HEK293 (cell line): ENCODE measurements at regions not wholly inside any gene's neighbourhood (a gene's known extent, or its start where the extent isn't known, plus 50 kb on each side); places are given as distances from the start of the nearest gene placed in this dataset.

Experiments used
- CTCF ChIA-PET: fragments of 350-600 bp; formaldehyde crosslinking; extraction: SDS; loops from one replicate; lab custom pipeline; 2021; ENCODE audit warnings: antibody characterized with exemption; lab: Yijun Ruan, JAX
- POLR2A ChIA-PET: fragments of 300-600 bp; formaldehyde crosslinking; extraction: SDS; loops from one replicate; lab custom pipeline; 2020; ENCODE audit warnings: antibody characterized with exemption, inconsistent platforms; lab: Yijun Ruan, JAX
- H3K27ac ChIP-seq: fragments of 200-500 bp; sonication (Bioruptor generic); 2 replicates; pipeline ENCODE4 v1.5.1; 2014; ENCODE audit warnings: low read depth, low read length, control low read depth, inconsistent platforms; ENCODE audit errors: extremely low read depth
- H3K36me3 ChIP-seq, 2 experiments: fragments of 200-500 bp in 1 of 2; sonication (Bioruptor generic) in 1 of 2; 1 replicate in 1 of 2; 2 replicates in 1 of 2; pipeline ENCODE4 v1.5.1; 2014 to 2017; ENCODE audit warnings: inconsistent platforms in 2 of 2, low read length in 2 of 2; ENCODE audit not compliant: control insufficient read depth in 2 of 2, insufficient read depth in 1 of 2
- H3K4me1 ChIP-seq: fragments of 200-500 bp; sonication (Bioruptor generic); 2 replicates; pipeline ENCODE4 v1.5.1; 2014; ENCODE audit warnings: mild to moderate bottlenecking, low read length, inconsistent platforms; ENCODE audit not compliant: control insufficient read depth, insufficient read depth
- H3K4me3 ChIP-seq: 2 replicates; pipeline ENCODE4 v1.5.1; 2011; ENCODE audit warnings: low read depth, mild to moderate bottlenecking, control low read depth, low read length, moderate library complexity
- H3K9me3 ChIP-seq: fragments of 200-500 bp; sonication (Bioruptor generic); 2 replicates; pipeline ENCODE4 v1.5.1; 2014; ENCODE audit warnings: low read depth, low read length, inconsistent platforms; ENCODE audit not compliant: control insufficient read depth, insufficient read depth
- BCL11B ChIP-seq: fragments of 450-650 bp; formaldehyde crosslinking; IDR thresholded peaks from 2 replicates; pipeline ENCODE4 v1.5.1; 2016; ENCODE audit warnings: low read depth, missing biosample characterization, missing genetic modification characterization
- BCL6B ChIP-seq: fragments of 450-650 bp; formaldehyde crosslinking; IDR thresholded peaks from 2 replicates; pipeline ENCODE4 v1.5.1; 2017; ENCODE audit warnings: missing biosample characterization, missing genetic modification characterization
- GLI4 ChIP-seq: fragments of 450-650 bp; formaldehyde crosslinking; IDR thresholded peaks from 2 replicates; pipeline ENCODE4 v1.5.1; 2016; ENCODE audit warnings: missing biosample characterization, missing genetic modification characterization
- KLF16 ChIP-seq: fragments of 450-650 bp; formaldehyde crosslinking; IDR thresholded peaks from 2 replicates; pipeline ENCODE4 v1.5.1; 2017; ENCODE audit warnings: missing biosample characterization, missing genetic modification characterization
- PRDM6 ChIP-seq: fragments of 450-650 bp; formaldehyde crosslinking; IDR thresholded peaks from 2 replicates; pipeline ENCODE4 v1.5.1; 2017; ENCODE audit warnings: missing biosample characterization, missing genetic modification characterization
- ZBTB1 ChIP-seq: fragments of 450-650 bp; formaldehyde crosslinking; IDR thresholded peaks from 2 replicates; pipeline ENCODE4 v1.5.1; 2016; ENCODE audit warnings: missing biosample characterization, missing genetic modification characterization
- ZBTB26 ChIP-seq: fragments of 450-650 bp; formaldehyde crosslinking; optimal IDR thresholded peaks from 2 replicates; pipeline ENCODE3; 2016; ENCODE audit warnings: missing biosample characterization, mild to moderate bottlenecking, missing genetic modification characterization
- ZEB2 ChIP-seq: fragments of 450-650 bp; formaldehyde crosslinking; IDR thresholded peaks from 2 replicates; pipeline ENCODE4 v1.5.1; 2016; ENCODE audit warnings: missing biosample characterization, missing genetic modification characterization
- ZIC2 ChIP-seq: fragments of 450-650 bp; formaldehyde crosslinking; IDR thresholded peaks from 2 replicates; pipeline ENCODE4 v1.5.1; 2016; ENCODE audit warnings: missing biosample characterization, missing genetic modification characterization
- ZNF2 ChIP-seq: fragments of 450-650 bp; formaldehyde crosslinking; IDR thresholded peaks from 2 replicates; pipeline ENCODE4 v1.5.1; 2016; ENCODE audit warnings: missing biosample characterization, missing genetic modification characterization
- ZNF266 ChIP-seq: fragments of 450-650 bp; formaldehyde crosslinking; IDR thresholded peaks from 2 replicates; pipeline ENCODE4 v1.5.1; 2016; ENCODE audit warnings: missing biosample characterization, missing genetic modification characterization, low read depth
- ZNF707 ChIP-seq: fragments of 450-650 bp; formaldehyde crosslinking; IDR thresholded peaks from 2 replicates; pipeline ENCODE4 v1.5.1; 2016; ENCODE audit warnings: missing biosample characterization, missing genetic modification characterization
- ZNF747 ChIP-seq: fragments of 450-650 bp; formaldehyde crosslinking; IDR thresholded peaks from 2 replicates; pipeline ENCODE4 v1.5.1; 2016; ENCODE audit warnings: missing biosample characterization, missing genetic modification characterization
- ZNF843 ChIP-seq: fragments of 450-650 bp; formaldehyde crosslinking; IDR thresholded peaks from 2 replicates; pipeline ENCODE4 v1.5.1; 2016; ENCODE audit warnings: missing biosample characterization, missing genetic modification characterization
- TF ChIP-seq, protein P1 (sequence below): fragments of 450-650 bp; formaldehyde crosslinking; IDR thresholded peaks from 2 replicates; pipeline ENCODE4 v1.5.1; 2016; ENCODE audit warnings: missing biosample characterization, missing genetic modification characterization
- TF ChIP-seq, protein P2 (sequence below): fragments of 450-650 bp; formaldehyde crosslinking; IDR thresholded peaks from 2 replicates; pipeline ENCODE4 v1.5.1; 2016; ENCODE audit warnings: missing biosample characterization, missing genetic modification characterization
- TF ChIP-seq, protein P3 (sequence below): fragments of 450-650 bp; formaldehyde crosslinking; IDR thresholded peaks from 2 replicates; pipeline ENCODE4 v1.5.1; 2016; ENCODE audit warnings: missing biosample characterization, missing genetic modification characterization, low read depth
- TF ChIP-seq, protein P4 (sequence below): fragments of 450-650 bp; formaldehyde crosslinking; IDR thresholded peaks from 2 replicates; pipeline ENCODE4 v1.5.1; 2016; ENCODE audit warnings: missing biosample characterization, missing genetic modification characterization

DNA sequence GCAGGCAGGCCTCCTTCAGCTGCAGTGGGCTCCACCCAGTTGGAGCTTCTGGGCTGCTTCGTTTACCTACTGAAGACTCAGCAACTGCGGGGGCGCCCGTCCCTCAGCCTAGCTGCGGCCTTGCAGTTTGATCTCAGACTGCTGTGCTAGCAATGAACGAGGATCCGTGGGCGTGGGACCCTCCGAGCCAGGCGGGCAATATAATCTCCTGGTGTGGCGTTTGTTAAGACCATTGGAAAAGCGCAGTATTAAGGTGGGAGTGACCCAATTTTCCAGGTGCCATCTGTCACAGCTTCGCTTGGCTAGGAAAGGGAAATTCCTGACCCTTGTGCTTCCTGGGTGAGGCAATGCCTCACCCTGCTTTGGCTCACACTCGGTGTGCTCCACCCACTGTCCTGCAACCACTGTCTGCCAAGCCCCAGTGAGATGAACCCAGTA, 159.2 kb upstream of the FOXP2 start:
- TF ChIP-seq ZNF843 (tag by site-specific recombination) = no peak
- TF ChIP-seq ZEB2 (tag by site-specific recombination) = no peak
- no peak for TF ChIP-seq ZBTB1 (tag by site-specific recombination)
- TF ChIP-seq ZNF747 = no peak
- TF ChIP-seq, protein P1, sequence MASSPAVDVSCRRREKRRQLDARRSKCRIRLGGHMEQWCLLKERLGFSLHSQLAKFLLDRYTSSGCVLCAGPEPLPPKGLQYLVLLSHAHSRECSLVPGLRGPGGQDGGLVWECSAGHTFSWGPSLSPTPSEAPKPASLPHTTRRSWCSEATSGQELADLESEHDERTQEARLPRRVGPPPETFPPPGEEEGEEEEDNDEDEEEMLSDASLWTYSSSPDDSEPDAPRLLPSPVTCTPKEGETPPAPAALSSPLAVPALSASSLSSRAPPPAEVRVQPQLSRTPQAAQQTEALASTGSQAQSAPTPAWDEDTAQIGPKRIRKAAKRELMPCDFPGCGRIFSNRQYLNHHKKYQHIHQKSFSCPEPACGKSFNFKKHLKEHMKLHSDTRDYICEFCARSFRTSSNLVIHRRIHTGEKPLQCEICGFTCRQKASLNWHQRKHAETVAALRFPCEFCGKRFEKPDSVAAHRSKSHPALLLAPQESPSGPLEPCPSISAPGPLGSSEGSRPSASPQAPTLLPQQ = no peak
- TF ChIP-seq KLF16 (tag by site-specific recombination) = no peak
- no peak for TF ChIP-seq ZIC2 (tag by site-specific recombination)
- TF ChIP-seq, protein P2, sequence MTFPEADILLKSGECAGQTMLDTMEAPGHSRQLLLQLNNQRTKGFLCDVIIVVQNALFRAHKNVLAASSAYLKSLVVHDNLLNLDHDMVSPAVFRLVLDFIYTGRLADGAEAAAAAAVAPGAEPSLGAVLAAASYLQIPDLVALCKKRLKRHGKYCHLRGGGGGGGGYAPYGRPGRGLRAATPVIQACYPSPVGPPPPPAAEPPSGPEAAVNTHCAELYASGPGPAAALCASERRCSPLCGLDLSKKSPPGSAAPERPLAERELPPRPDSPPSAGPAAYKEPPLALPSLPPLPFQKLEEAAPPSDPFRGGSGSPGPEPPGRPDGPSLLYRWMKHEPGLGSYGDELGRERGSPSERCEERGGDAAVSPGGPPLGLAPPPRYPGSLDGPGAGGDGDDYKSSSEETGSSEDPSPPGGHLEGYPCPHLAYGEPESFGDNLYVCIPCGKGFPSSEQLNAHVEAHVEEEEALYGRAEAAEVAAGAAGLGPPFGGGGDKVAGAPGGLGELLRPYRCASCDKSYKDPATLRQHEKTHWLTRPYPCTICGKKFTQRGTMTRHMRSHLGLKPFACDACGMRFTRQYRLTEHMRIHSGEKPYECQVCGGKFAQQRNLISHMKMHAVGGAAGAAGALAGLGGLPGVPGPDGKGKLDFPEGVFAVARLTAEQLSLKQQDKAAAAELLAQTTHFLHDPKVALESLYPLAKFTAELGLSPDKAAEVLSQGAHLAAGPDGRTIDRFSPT (tag by site-specific recombination) = no peak
- TF ChIP-seq BCL11B (tag by site-specific recombination) = no peak
- TF ChIP-seq, all 188 proteins: peak for 0
- POLR2A ChIA-PET = no interaction called here
- no peak overlapping the region for H3K27ac ChIP-seq

GRCh38 chr7:114243646-114244045, 171.0 kb upstream of the FOXP2 start:
- Histone ChIP-seq H3K9me3 (no peaks in the 10 kb centered on the region), H3K27ac (no peak overlapping the region), H3K4me3 (no peak overlapping the region), H3K4me1 (peaks cover 11% of the 10 kb centered on the region; the same call in 1 of the 2 replicates), H3K36me3 (no peaks in the 10 kb centered on the region)
- ChIA-PET POLR2A (no interaction called here), CTCF (interaction anchor here (0.7 to 1.4 kb wide), 3 partner anchors 15 to 296 kb away, joined by 3 to 6 read pairs (median 4); no protein-coding TSS in a partner anchor)
- no peak for TF ChIP-seq ZBTB26 (tag by site-specific recombination)
- no peak for TF ChIP-seq ZNF707 (tag by site-specific recombination)
- TF ChIP-seq, protein P3, sequence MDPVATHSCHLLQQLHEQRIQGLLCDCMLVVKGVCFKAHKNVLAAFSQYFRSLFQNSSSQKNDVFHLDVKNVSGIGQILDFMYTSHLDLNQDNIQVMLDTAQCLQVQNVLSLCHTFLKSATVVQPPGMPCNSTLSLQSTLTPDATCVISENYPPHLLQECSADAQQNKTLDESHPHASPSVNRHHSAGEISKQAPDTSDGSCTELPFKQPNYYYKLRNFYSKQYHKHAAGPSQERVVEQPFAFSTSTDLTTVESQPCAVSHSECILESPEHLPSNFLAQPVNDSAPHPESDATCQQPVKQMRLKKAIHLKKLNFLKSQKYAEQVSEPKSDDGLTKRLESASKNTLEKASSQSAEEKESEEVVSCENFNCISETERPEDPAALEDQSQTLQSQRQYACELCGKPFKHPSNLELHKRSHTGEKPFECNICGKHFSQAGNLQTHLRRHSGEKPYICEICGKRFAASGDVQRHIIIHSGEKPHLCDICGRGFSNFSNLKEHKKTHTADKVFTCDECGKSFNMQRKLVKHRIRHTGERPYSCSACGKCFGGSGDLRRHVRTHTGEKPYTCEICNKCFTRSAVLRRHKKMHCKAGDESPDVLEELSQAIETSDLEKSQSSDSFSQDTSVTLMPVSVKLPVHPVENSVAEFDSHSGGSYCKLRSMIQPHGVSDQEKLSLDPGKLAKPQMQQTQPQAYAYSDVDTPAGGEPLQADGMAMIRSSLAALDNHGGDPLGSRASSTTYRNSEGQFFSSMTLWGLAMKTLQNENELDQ (tag by site-specific recombination) = no peak
- TF ChIP-seq BCL6B (tag by site-specific recombination) = peak; percentile 75
- TF ChIP-seq, protein P4, sequence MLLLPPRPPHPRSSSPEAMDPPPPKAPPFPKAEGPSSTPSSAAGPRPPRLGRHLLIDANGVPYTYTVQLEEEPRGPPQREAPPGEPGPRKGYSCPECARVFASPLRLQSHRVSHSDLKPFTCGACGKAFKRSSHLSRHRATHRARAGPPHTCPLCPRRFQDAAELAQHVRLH = 0 out of 2 replicates have a peak, but pooled peaks have one; percentile 16
- TF ChIP-seq ZNF266 (tag by site-specific recombination) = no peak
- TF ChIP-seq PRDM6 (tag by site-specific recombination) = peak; percentile 49
- no peak for TF ChIP-seq GLI4 (tag by site-specific recombination)
- no peak for TF ChIP-seq ZNF2 (tag by site-specific recombination)

More for the DNA sequence above, 159.2 kb upstream of the FOXP2 start:
- CTCF ChIA-PET = no interaction called here
- H3K9me3 ChIP-seq = no peaks in the 10 kb centered on the region
- no peaks in the 10 kb centered on the region for H3K4me1 ChIP-seq
- H3K36me3 ChIP-seq = no peaks in the 10 kb centered on the region
- H3K4me3 ChIP-seq = no peak overlapping the region
